ENCODE measurements at regions not wholly inside any gene's neighbourhood (a gene's known extent, or its start where the extent isn't known, plus 50 kb on each side); places are given as distances from the start of the nearest gene placed in this dataset.
"Not testable (repeated sequence)": the region's sequence is repeated elsewhere in the genome, so short reads cannot be mapped to it uniquely, and the experiment has no call there.

GRCh38 chr6:163707387-163708355, 293.2 kb downstream of the QKI start:
- DNase-seq, result no peak

DNA sequence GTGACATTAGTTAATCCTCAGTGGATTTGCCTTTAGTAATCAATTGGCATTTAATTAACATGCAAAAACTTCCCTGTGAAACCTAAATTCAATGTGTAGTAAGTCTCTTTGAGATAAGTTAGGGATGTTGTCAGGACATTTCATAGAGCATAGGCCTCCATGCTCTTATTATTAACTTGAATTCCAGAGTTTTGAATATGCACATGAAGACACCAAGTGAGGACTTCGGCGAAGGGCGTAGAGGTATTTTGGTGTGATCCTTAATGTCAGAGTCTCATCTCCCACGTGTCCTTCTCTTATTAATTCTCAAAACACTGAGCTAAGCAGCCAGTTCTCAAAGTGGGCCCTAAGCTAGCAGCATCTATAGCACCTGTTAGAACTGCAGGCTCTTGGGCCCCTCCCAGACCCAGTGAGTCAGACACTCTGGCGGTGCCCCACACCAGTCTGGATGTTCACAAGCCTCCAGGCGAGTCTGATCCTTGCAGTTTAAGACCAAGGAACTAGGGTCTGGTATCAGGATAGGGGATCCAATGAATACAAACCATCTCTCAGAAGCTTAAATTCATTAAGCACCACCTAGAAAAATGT, 292.1 kb downstream of the QKI start:
- DNase-seq, result no peak

- DNase-seq, result no peak
Observed at GRCh38 chr6:163705923-163706322, 291.4 kb downstream of the QKI start.

DNA sequence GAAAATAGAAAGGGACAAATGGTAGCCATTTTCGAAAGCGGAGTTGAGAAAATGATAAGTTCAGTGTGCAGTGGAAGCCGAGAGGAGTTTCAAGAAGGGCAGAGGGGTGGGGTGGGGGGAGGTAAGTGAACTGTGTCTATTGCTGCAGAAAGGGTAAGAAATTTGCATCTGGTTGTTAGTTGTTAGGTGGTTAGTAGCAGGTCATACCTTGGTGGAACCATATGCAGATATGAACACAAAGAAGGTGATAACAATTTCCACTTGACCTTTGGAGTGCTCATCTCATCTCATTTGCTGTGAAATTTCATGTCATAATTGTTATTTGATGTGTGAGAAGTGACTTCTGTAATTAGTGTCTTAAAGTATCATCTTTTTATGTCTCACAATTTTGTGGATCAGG, 288.2 kb downstream of the QKI start:
- no peak for DNase-seq

GRCh38 chr6:163701762-163702161, 287.2 kb downstream of the QKI start:
- DNase-seq, result no peak

- DNase-seq, result no peak
Observed at GRCh38 chr6:163698086-163698485, 283.6 kb downstream of the QKI start.

DNA sequence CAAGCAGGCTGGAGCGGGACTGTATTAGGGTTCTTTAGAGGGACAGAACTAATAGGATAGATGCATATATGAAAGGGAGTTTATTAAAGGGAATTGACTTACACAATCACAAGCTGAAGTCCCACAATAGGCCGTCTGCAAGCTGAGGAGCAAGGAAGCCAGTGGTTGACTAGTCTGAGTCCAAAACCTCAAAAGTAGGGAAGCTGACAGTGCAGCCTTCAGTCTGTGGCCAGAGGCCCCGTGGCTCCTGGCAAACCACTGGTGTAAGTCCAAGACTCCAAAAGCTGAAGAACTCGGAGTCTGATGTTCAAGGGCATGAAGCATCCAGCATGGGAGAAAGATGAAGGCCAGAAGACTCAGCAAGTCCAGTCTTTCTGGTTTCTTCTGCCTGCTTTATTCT, 281.8 kb downstream of the QKI start:
- not testable (repeated sequence) for DNase-seq

- DNase-seq, result no peak
Observed at GRCh38 chr6:163695414-163695864, 280.9 kb downstream of the QKI start.

GRCh38 chr6:163694988-163695398, 280.5 kb downstream of the QKI start:
- DNase-seq, result no peak

DNA sequence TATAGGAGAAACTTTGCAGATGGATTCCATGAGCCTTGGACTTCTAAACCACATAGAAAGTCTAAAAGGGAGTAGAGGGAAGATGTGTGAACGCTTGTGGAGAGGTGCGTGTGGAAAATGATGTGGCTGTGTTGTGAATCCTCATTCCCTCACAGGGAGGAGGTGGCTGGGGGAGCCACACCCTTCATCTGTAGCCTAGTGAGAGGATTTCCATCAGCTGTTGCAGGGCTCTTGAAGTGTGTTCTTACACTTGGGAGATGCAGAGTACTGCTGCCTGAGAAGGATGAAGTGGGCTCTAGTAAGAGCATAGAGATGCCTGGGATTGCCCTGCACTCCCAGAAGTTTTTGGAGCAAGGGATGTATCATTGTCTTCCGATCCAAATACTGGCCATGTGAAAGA, 279.6 kb downstream of the QKI start:
- DNase-seq, result no peak

GRCh38 chr6:163691049-163691448, 276.5 kb downstream of the QKI start:
- DNase-seq, result no peak

DNA sequence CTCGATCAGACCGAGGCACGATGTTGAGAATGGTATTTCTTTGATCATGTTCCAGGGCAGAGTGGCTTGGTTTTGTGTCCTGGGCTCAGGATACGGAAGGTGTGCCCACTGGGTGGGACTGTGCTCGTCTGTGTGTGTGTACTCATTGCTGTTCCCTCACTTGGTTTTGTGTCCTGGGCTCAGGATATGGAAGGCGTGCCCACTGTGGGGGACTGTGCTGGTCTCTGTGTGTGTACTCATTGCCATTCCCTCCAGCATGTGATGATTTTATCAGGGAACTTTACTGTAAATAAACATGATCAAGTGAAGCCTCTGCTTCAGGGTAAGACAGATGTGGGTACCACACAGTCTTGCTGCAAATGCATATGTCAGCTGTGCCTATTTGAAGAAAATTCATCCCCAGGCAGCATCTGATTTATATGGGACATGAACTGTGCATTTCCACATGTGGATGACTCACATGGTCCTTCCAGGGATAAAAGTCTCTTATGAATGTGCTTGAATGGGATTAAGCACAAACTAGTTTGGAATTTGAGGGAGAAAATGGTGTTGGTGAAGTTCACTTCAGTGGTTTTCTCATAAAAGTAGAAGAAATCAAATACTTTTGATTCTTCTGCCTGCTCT, 274.3 kb downstream of the QKI start:
- no peak for DNase-seq

DNA sequence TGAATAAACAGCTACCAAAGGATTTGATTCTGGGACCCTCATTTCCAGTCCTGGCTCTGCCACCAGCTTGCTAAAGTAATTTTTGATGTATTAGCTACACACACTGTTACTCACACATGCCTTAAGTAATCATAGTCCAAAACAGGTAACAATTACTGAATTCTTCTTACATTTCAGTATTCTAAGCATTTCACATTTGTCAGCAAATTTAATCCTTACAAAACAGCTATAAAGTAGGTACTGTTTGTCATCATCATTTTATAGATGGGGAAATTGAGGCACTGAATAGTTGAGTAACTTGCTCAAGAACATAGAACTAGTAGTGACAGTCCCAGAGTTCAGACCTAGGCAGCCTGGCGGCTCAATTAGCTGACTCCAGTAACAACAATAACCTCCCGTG, 272.6 kb downstream of the QKI start:
- DNase-seq, result no peak

DNA sequence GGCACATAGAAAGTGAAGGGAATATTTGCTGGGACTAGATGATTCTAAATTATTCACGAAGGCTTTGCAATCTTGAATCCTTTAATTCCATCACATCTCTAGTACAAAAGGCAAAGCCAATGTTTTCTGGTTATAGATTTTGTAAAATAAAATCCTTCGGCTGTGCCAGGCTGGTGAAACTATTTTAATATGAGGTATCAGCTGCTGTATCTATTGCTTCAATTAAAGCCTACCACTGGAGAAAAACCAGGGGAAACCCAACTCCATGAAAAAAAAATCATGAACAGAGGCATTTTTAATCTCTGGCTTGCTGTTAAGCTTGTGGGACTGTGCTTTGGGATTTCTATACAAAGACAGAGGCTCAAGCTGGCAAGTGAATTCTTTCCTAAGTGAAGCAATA, 271.8 kb downstream of the QKI start:
- DNase-seq, result no peak

- DNase-seq, result no peak
Observed at GRCh38 chr6:163683105-163683622, 268.6 kb downstream of the QKI start.

DNA sequence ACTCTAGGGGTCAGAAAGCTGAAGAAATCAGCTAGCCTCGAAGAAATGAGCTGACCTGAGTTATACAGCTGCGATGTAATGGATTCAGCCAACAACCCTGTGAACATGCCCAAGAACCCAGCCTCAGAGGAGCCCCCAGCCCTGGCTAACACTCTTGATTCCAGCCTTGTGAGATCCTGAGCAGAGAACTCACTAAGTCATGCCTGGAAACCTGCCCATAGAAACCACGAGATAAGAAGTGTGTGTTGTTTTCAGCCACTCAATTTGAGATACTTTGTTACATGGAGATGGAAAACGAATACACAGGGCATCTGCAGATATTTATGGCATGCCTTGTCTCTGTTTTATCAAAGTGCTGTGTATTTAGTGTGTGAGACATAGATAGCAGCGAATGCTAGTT, 265.2 kb downstream of the QKI start:
- DNase-seq, result no peak

GRCh38 chr6:163679012-163679660, 264.6 kb downstream of the QKI start:
- no peak for DNase-seq

GRCh38 chr6:163675611-163676010, 261.1 kb downstream of the QKI start:
- DNase-seq, result no peak

- DNase-seq, result no peak
Observed at GRCh38 chr6:163672710-163673109, 258.2 kb downstream of the QKI start.

GRCh38 chr6:163671791-163672190, 257.3 kb downstream of the QKI start:
- no peak for DNase-seq

- DNase-seq, result no peak
Observed at GRCh38 chr6:163671355-163671754, 256.8 kb downstream of the QKI start.

DNA sequence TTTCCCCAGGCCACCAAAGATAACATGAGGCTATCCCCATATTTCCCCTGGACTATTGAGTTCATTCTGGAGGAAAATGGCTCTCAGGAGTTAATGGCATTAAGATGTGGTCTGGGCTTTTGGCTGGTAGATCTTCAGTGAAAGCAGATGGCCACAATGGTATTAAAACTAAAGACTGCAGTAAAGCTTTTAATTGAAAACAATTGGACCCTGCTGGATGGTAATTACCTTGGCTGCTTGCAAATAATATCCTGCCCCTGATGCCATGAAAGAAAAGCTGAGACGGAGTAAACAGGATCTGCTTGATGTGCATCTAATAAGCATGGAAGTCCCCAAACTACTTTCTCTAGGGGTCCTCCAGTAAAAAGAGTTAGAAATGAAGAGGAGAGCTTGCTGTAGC, 255.8 kb downstream of the QKI start:
- DNase-seq, result no peak

DNA sequence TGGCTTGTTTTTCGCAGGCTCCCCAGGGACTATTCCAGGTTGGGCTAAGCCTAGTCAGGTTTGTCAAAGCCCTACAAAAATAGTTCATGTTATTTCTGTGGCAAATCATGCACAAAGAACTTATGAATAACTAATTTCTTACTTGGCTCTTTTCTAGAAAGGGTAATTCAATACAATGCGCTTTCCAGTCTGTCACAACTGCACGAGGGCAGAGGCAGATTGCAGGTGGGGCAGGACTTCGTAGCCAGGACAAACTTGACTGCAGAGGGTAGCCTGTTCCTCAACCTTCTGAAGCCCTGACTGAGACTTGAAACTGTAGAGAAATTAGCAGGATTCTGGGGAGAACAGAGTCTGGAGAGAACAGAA, 253.5 kb downstream of the QKI start:
- no peak for DNase-seq
